Upper lobe of right lung (tissue), 1 donor: ENCODE measurements at regions not wholly inside any gene's neighbourhood (a gene's known extent, or its start where the extent isn't known, plus 50 kb on each side); places are given as distances from the start of the nearest gene placed in this dataset.
A peak's percentile ranks its signal among the peaks of the same experiment; 100 is the strongest.

Source experiments
- ATAC-seq: fragments of 200-7000 bp; cut with Tn5 transposase; one replicate; pipeline ENCODE4 v1.9.1; 2020; ENCODE audit warnings: mild to moderate bottlenecking, moderate library complexity
- DNase-seq: peaks from one replicate; pipeline ENCODE4 v3.0.0-alpha.2; 2020
- H3K27ac ChIP-seq: fragments of 200-600 bp; one replicate; pipeline ENCODE4 v1.8.0; 2022
- H3K27me3 ChIP-seq: fragments of 200-600 bp; one replicate; pipeline ENCODE4 v1.8.0; 2022; ENCODE audit warnings: mild to moderate bottlenecking
- H3K36me3 ChIP-seq: fragments of 200-600 bp; one replicate; pipeline ENCODE4 v1.8.0; 2022
- H3K4me1 ChIP-seq: fragments of 200-600 bp; one replicate; pipeline ENCODE4 v1.8.0; 2022
- H3K4me3 ChIP-seq: fragments of 200-600 bp; one replicate; pipeline ENCODE4 v1.8.0; 2022; ENCODE audit warnings: mild to moderate bottlenecking
- H3K9me3 ChIP-seq: fragments of 200-600 bp; one replicate; pipeline ENCODE4 v1.8.0; 2022
- CTCF ChIP-seq: fragments of 200-600 bp; IDR thresholded peaks from one replicate; pipeline ENCODE4 v1.8.0; 2022; ENCODE audit warnings: antibody characterized with exemption
- intact Hi-C: fragments of 100-400 bp; cut with DNase I; formaldehyde crosslinking; loops from one replicate; pipeline ENCODE4 v1.11.0; 2022
- donor health status: DM: no; HTN: yes; CAD: no; lungs with severe emphysema.

GRCh38 chr2:84084856-84085255 lies 374.2 kb downstream of the SUCLG1 start:
- no peaks in the 10 kb centered on the region for H3K9me3 ChIP-seq
- DNase-seq (no peak), ATAC-seq (no peak)
- no peaks in the 10 kb centered on the region for H3K27me3 ChIP-seq
- no peak for TF ChIP-seq CTCF
- H3K4me1 ChIP-seq: no peaks in the 10 kb centered on the region
- H3K36me3 ChIP-seq: no peaks in the 10 kb centered on the region
- H3K27ac ChIP-seq: no peak overlapping the region
- intact Hi-C loops: no loop called here
- no peak overlapping the region for H3K4me3 ChIP-seq

- no peaks in the 10 kb centered on the region for H3K36me3 ChIP-seq
- DNase-seq: no peak
- no peak for ATAC-seq
- intact Hi-C loops: no loop called here
- H3K27me3 ChIP-seq: no peaks in the 10 kb centered on the region
- TF ChIP-seq CTCF: no peak
- no peak overlapping the region for H3K4me3 ChIP-seq
- no peak overlapping the region for H3K27ac ChIP-seq
- H3K4me1 ChIP-seq: no peaks in the 10 kb centered on the region
- H3K9me3 ChIP-seq: no peaks in the 10 kb centered on the region
Measured at GRCh38 chr2:84083984-84084383, 375.1 kb downstream of the SUCLG1 start.

- H3K27ac ChIP-seq: no peak overlapping the region
- H3K4me3 ChIP-seq: no peak overlapping the region
- H3K9me3 ChIP-seq: no peaks in the 10 kb centered on the region
- ATAC-seq (no peak), DNase-seq (no peak)
- no peaks in the 10 kb centered on the region for H3K36me3 ChIP-seq
- intact Hi-C loops: no loop called here
- H3K4me1 ChIP-seq: no peaks in the 10 kb centered on the region
- no peaks in the 10 kb centered on the region for H3K27me3 ChIP-seq
- TF ChIP-seq CTCF: no peak
Measured at GRCh38 chr2:84078471-84078870, 380.6 kb downstream of the SUCLG1 start.

GRCh38 chr2:84077496-84077895 lies 381.6 kb downstream of the SUCLG1 start:
- ATAC-seq (no peak), DNase-seq (no peak)
- H3K27ac ChIP-seq: no peak overlapping the region
- peak; percentile 26 for TF ChIP-seq CTCF
- intact Hi-C loops: no loop called here
- no peak overlapping the region for H3K4me3 ChIP-seq
- H3K36me3 ChIP-seq: no peaks in the 10 kb centered on the region
- no peaks in the 10 kb centered on the region for H3K27me3 ChIP-seq
- H3K9me3 ChIP-seq: no peaks in the 10 kb centered on the region
- no peaks in the 10 kb centered on the region for H3K4me1 ChIP-seq

GRCh38 chr2:84071050-84071449 lies 388.0 kb downstream of the SUCLG1 start:
- no peaks in the 10 kb centered on the region for H3K9me3 ChIP-seq
- DNase-seq (no peak), ATAC-seq (no peak)
- no peaks in the 10 kb centered on the region for H3K36me3 ChIP-seq
- H3K27me3 ChIP-seq: no peaks in the 10 kb centered on the region
- H3K4me3 ChIP-seq: no peak overlapping the region
- intact Hi-C loops: no loop called here
- H3K4me1 ChIP-seq: no peaks in the 10 kb centered on the region
- TF ChIP-seq CTCF: no peak
- H3K27ac ChIP-seq: no peak overlapping the region

- intact Hi-C loops: no loop called here
- Histone ChIP-seq H3K4me1 (no peaks in the 10 kb centered on the region), H3K4me3 (no peak overlapping the region), H3K9me3 (no peaks in the 10 kb centered on the region), H3K36me3 (no peaks in the 10 kb centered on the region), H3K27me3 (no peaks in the 10 kb centered on the region), H3K27ac (no peak overlapping the region)
- DNase-seq (no peak), ATAC-seq (no peak)
- no peak for TF ChIP-seq CTCF
Measured at GRCh38 chr2:84065857-84066256, 393.2 kb downstream of the SUCLG1 start.
